Hepatocyte (in vitro differentiated cells): ENCODE measurements at regions not wholly inside any gene's neighbourhood (a gene's known extent, or its start where the extent isn't known, plus 50 kb on each side); places are given as distances from the start of the nearest gene placed in this dataset.

Source experiments
- DNase-seq: peaks from one replicate; pipeline ENCODE4 v3.0.0-alpha.2; 2016; ENCODE audit warnings: low spot score
- H2AFZ ChIP-seq: fragments of 200-600 bp; sonication (generic); 2 replicates; pipeline ENCODE4 v1.6.0; 2016; ENCODE audit warnings: antibody characterized with exemption, mild to moderate bottlenecking
- H3K27ac ChIP-seq: fragments of 200-600 bp; sonication (generic); 2 replicates; pipeline ENCODE4 v1.5.1; 2016; ENCODE audit warnings: mild to moderate bottlenecking
- H3K27me3 ChIP-seq: fragments of 200-600 bp; sonication (generic); 2 replicates; pipeline ENCODE4 v1.6.1; 2016
- H3K36me3 ChIP-seq: fragments of 200-600 bp; sonication (generic); replicated peaks from 2 replicates; pipeline ENCODE4 v1.5.1; 2016; ENCODE audit warnings: low read depth; ENCODE audit not compliant: insufficient read depth
- H3K4me1 ChIP-seq: fragments of 200-600 bp; sonication (generic); 2 replicates; pipeline ENCODE4 v1.5.1; 2016; ENCODE audit warnings: mild to moderate bottlenecking, moderate library complexity; ENCODE audit not compliant: insufficient read depth
- H3K4me2 ChIP-seq: fragments of 200-600 bp; sonication (generic); 2 replicates; pipeline ENCODE4 v1.6.0; 2016
- H3K4me3 ChIP-seq: fragments of 200-600 bp; sonication (generic); 2 replicates; pipeline ENCODE4 v1.5.1; 2016; ENCODE audit warnings: mild to moderate bottlenecking
- H3K79me2 ChIP-seq: fragments of 200-600 bp; sonication (generic); 2 replicates; pipeline ENCODE4 v1.6.0; 2017; ENCODE audit warnings: mild to moderate bottlenecking
- H3K9me2 ChIP-seq: fragments of 200-600 bp; sonication (generic); replicated peaks from 2 replicates; pipeline ENCODE4 v1.6.0; 2017; ENCODE audit warnings: mild to moderate bottlenecking; ENCODE audit not compliant: insufficient read depth
- H3K9me3 ChIP-seq: fragments of 200-600 bp; sonication (generic); 2 replicates; pipeline ENCODE4 v1.5.1; 2016; ENCODE audit warnings: low read depth, mild to moderate bottlenecking
- H4K20me1 ChIP-seq: fragments of 200-600 bp; sonication (generic); 2 replicates; pipeline ENCODE4 v1.6.0; 2016; ENCODE audit warnings: mild to moderate bottlenecking; ENCODE audit not compliant: insufficient read depth, poor library complexity, severe bottlenecking
- EZH2 ChIP-seq: fragments of 200-600 bp; sonication (generic); IDR thresholded peaks from 2 replicates; pipeline ENCODE4 v1.6.1; 2016; ENCODE audit warnings: antibody characterized with exemption, mild to moderate bottlenecking, borderline replicate concordance
- EZH2phosphoT487 ChIP-seq: fragments of 200-600 bp; sonication (generic); IDR thresholded peaks from one replicate; pipeline ENCODE4 v1.6.1; 2018; ENCODE audit warnings: antibody characterized with exemption, mild to moderate bottlenecking, low read depth, moderate library complexity; ENCODE audit not compliant: unreplicated experiment, severe bottlenecking
- WGBS: methylation state at CpG from one replicate; pipeline ENCODE4 v1.1.6; 2016; ENCODE audit warnings: low lambda C conversion rate; ENCODE audit errors: missing lambda C conversion rate; 5-methylcytosine and 5-hydroxymethylcytosine counted together
- TF ChIP-seq, protein P1 (sequence below): fragments of 200-600 bp; sonication (generic); IDR thresholded peaks from 2 replicates; pipeline ENCODE4 v1.5.1; 2016; ENCODE audit warnings: antibody characterized with exemption, mild to moderate bottlenecking; ENCODE audit not compliant: poor library complexity

DNA sequence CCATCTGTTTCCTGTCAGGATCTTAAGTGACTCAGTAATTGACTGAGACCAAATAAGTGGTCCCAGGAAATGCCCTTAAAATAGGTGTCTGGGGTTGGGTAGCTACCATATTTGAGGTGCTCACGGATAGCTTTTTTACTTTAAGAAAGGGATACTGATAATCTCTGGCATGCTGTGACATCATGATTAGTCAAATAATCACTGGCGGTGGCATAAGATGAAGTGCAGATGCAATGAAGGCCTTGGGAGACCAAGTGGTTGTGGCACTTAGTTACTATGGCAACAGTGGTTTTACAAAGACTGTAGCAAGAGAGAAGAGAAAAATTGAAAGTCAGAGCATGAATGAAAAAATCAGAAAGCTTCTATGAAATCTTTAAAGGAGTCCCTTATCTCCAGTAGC, 114.5 kb upstream of the SLIT2 start:
- Histone ChIP-seq H3K9me2 (no peaks in the 10 kb centered on the region), H3K4me1 (no peaks in the 10 kb centered on the region), H3K27ac (no peak overlapping the region), H3K4me2 (no peak overlapping the region), H2AFZ (no peak overlapping the region), H3K27me3 (no peaks in the 10 kb centered on the region), H3K4me3 (no peak overlapping the region), H3K36me3 (no peaks in the 10 kb centered on the region), H3K79me2 (no peaks in the 10 kb centered on the region), H3K9me3 (no peaks in the 10 kb centered on the region), H4K20me1 (no peaks in the 10 kb centered on the region)
- DNase-seq = no peak
- WGBS = 46% methylated on average over 2 of the region's 2 CpGs
- TF ChIP-seq, protein P1, sequence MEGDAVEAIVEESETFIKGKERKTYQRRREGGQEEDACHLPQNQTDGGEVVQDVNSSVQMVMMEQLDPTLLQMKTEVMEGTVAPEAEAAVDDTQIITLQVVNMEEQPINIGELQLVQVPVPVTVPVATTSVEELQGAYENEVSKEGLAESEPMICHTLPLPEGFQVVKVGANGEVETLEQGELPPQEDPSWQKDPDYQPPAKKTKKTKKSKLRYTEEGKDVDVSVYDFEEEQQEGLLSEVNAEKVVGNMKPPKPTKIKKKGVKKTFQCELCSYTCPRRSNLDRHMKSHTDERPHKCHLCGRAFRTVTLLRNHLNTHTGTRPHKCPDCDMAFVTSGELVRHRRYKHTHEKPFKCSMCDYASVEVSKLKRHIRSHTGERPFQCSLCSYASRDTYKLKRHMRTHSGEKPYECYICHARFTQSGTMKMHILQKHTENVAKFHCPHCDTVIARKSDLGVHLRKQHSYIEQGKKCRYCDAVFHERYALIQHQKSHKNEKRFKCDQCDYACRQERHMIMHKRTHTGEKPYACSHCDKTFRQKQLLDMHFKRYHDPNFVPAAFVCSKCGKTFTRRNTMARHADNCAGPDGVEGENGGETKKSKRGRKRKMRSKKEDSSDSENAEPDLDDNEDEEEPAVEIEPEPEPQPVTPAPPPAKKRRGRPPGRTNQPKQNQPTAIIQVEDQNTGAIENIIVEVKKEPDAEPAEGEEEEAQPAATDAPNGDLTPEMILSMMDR = no peak
- no peak for TF ChIP-seq EZH2
- no peak for TF ChIP-seq EZH2phosphoT487

DNA sequence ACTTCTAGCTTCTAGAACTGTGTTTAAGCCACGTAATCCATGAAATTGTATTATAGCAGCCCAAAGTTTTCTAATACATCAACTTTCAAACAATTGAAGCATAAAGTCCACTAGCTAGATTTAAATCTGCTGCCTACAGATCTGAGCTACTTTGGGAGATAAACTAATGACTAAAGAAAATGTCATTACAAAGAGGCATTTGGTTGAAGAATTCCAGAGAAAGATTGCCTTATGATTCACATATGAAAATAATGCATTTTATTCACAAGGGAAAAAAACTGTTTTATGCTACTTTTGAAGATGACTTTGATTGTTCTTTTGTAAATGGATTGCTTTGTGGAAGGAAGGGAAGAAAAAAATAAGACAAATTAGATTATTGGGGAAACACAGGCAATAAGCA, 124.1 kb upstream of the SLIT2 start:
- Histone ChIP-seq H3K27ac (no peak overlapping the region), H4K20me1 (no peaks in the 10 kb centered on the region), H3K79me2 (no peaks in the 10 kb centered on the region), H3K9me2 (no peaks in the 10 kb centered on the region), H3K4me3 (no peak overlapping the region), H2AFZ (no peak overlapping the region), H3K4me1 (no peaks in the 10 kb centered on the region), H3K36me3 (no peaks in the 10 kb centered on the region), H3K4me2 (no peak overlapping the region), H3K9me3 (no peaks in the 10 kb centered on the region), H3K27me3 (no peaks in the 10 kb centered on the region)
- 84% methylated on average over 1 of the region's 1 CpG for WGBS
- no peak for DNase-seq
- no peak for TF ChIP-seq EZH2phosphoT487
- TF ChIP-seq, protein P1 = no peak

DNA sequence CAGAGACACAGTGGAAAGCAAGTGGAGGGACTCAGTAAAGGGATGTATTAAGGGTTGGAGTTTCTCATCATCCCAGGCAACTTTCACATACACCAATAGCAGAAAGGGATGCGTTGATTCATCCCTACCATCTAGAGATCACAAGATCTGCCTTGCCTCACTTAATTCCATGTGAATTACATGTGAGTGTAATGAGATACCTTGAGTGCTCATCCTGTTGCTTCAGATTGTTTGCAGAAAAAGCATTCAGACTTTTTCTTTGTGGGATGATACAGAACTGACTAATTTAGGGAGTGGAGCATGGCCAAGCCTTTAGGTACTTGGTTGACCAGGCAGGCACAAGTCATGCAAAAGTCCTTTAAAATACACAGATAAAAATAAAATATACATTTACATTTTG, 124.8 kb upstream of the SLIT2 start:
- Histone ChIP-seq H3K4me1 (no peaks in the 10 kb centered on the region), H3K4me3 (no peak overlapping the region), H3K9me3 (no peaks in the 10 kb centered on the region), H3K27ac (no peak overlapping the region), H4K20me1 (no peaks in the 10 kb centered on the region), H2AFZ (no peak overlapping the region), H3K27me3 (no peaks in the 10 kb centered on the region), H3K36me3 (no peaks in the 10 kb centered on the region), H3K9me2 (no peaks in the 10 kb centered on the region), H3K79me2 (no peaks in the 10 kb centered on the region), H3K4me2 (no peak overlapping the region)
- WGBS = 100% methylated on average over 1 of the region's 1 CpG
- no peak for DNase-seq
- TF ChIP-seq, protein P1 = no peak
- TF ChIP-seq EZH2phosphoT487 = no peak
- no peak for TF ChIP-seq EZH2
